22Rv1 (cell line): ENCODE measurements at regions not wholly inside any gene's neighbourhood (a gene's known extent, or its start where the extent isn't known, plus 50 kb on each side); places are given as distances from the start of the nearest gene placed in this dataset.

Source experiments
- CTCF ChIP-seq: fragments of 450-650 bp; IDR thresholded peaks from 2 replicates; pipeline ENCODE4 v1.5.1; 2017; ENCODE audit warnings: mild to moderate bottlenecking
- ZFX ChIP-seq: fragments of 450-650 bp; IDR thresholded peaks from 2 replicates; pipeline ENCODE4 v1.6.1; 2017; ENCODE audit warnings: antibody characterized with exemption, borderline replicate concordance

- TF ChIP-seq CTCF = no peak
- no peak for TF ChIP-seq ZFX
Observed at GRCh38 chr9:130782886-130783530, 52.0 kb upstream of the ABL1 start.
